ENCODE measurements at regions not wholly inside any gene's neighbourhood (a gene's known extent, or its start where the extent isn't known, plus 50 kb on each side); places are given as distances from the start of the nearest gene placed in this dataset.

- Histone ChIP-seq H2AFZ (peak overlapping the region; percentile 51), H3K4me2 (ENCODE audit: low read length) (no peak overlapping the region), H3K27me3 (ENCODE audit: control insufficient read depth, insufficient read depth, low read length) (no peaks in the 10 kb centered on the region), H3K4me1 (no peaks in the 10 kb centered on the region), H3K79me2 (no peaks in the 10 kb centered on the region), H3K9me3 (ENCODE audit: control insufficient read depth, low read length) (no peaks in the 10 kb centered on the region), H3K36me3 (ENCODE audit: control insufficient read depth, insufficient read depth, low read length) (no peaks in the 10 kb centered on the region), H3K9ac (no peak overlapping the region), H3K4me3 (ENCODE audit: low read depth, low read length) (no peak overlapping the region), H3K27ac (no peak overlapping the region)
- TF ChIP-seq CTCF (IDR thresholded peaks at IDR 0.05) = no peak
Measured at GRCh38 chr3:39718674-39719595, 90.5 kb upstream of the MYRIP start.

- Histone ChIP-seq H3K4me1 (no peaks in the 10 kb centered on the region), H3K36me3 (ENCODE audit: control insufficient read depth, insufficient read depth, low read length) (no peaks in the 10 kb centered on the region), H3K4me2 (ENCODE audit: low read length) (no peak overlapping the region), H3K79me2 (no peaks in the 10 kb centered on the region), H3K9ac (no peak overlapping the region), H3K9me3 (ENCODE audit: control insufficient read depth, low read length) (no peaks in the 10 kb centered on the region), H3K27ac (no peak overlapping the region), H3K27me3 (ENCODE audit: control insufficient read depth, insufficient read depth, low read length) (no peaks in the 10 kb centered on the region), H2AFZ (no peak overlapping the region), H3K4me3 (ENCODE audit: low read depth, low read length) (no peak overlapping the region)
- TF ChIP-seq CTCF (IDR thresholded peaks at IDR 0.05) = no peak
Measured at GRCh38 chr3:39721076-39721475, 88.3 kb upstream of the MYRIP start.

GRCh38 chr3:39724233-39724846 lies 85.1 kb upstream of the MYRIP start:
- Histone ChIP-seq H3K27ac (no peak overlapping the region), H3K9ac (no peak overlapping the region), H3K79me2 (no peaks in the 10 kb centered on the region), H2AFZ (no peak overlapping the region), H3K4me2 (ENCODE audit: low read length) (no peak overlapping the region), H3K4me1 (no peaks in the 10 kb centered on the region), H3K4me3 (ENCODE audit: low read depth, low read length) (no peak overlapping the region), H3K9me3 (ENCODE audit: control insufficient read depth, low read length) (no peaks in the 10 kb centered on the region), H3K27me3 (ENCODE audit: control insufficient read depth, insufficient read depth, low read length) (no peaks in the 10 kb centered on the region), H3K36me3 (ENCODE audit: control insufficient read depth, insufficient read depth, low read length) (no peaks in the 10 kb centered on the region)
- peak; percentile 28 for TF ChIP-seq CTCF (IDR thresholded peaks at IDR 0.05)

- H3K4me3 ChIP-seq (ENCODE audit: low read depth, low read length) = no peak overlapping the region
- H3K36me3 ChIP-seq (ENCODE audit: control insufficient read depth, insufficient read depth, low read length) = no peaks in the 10 kb centered on the region
- H3K79me2 ChIP-seq = no peaks in the 10 kb centered on the region
- no peak overlapping the region for H3K27ac ChIP-seq
- no peak overlapping the region for H3K4me2 ChIP-seq (ENCODE audit: low read length)
- no peaks in the 10 kb centered on the region for H3K27me3 ChIP-seq (ENCODE audit: control insufficient read depth, insufficient read depth, low read length)
- no peak overlapping the region for H2AFZ ChIP-seq
- no peaks in the 10 kb centered on the region for H3K4me1 ChIP-seq
- TF ChIP-seq CTCF (IDR thresholded peaks at IDR 0.05) = no peak
- H3K9ac ChIP-seq = no peak overlapping the region
- H3K9me3 ChIP-seq (ENCODE audit: control insufficient read depth, low read length) = no peaks in the 10 kb centered on the region
Measured at GRCh38 chr3:39725321-39725720, 84.1 kb upstream of the MYRIP start.

Data from parathyroid adenoma (tissue), 2 donors.